ENCODE measurements at regions not wholly inside any gene's neighbourhood (a gene's known extent, or its start where the extent isn't known, plus 50 kb on each side); places are given as distances from the start of the nearest gene placed in this dataset.

DNA sequence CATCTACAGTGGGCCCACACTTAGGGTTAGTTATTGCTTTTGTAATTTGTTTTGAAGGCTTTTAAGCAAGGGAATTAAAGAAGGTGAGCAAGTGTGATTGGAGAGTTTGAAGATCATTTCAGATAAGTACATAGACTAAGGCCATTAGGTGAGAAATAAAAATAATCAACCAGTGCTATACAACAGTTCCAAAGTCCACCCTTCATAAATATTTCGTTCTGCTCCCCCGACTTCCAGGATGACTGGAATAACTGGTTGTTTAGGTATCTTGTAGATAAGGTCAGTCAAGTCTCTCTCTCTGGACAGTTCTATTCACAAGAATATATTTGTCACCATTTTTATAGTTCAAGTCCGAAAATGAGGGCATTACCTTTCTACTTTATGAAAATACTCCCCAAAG lies 98.0 kb upstream of the MBL2 start:
- no peaks in the 10 kb centered on the region for H3K4me1 ChIP-seq (ENCODE audit: low read depth)
- TF ChIP-seq CTCF (IDR thresholded peaks at IDR 0.05), result no peak
- ATAC-seq (no peak), DNase-seq (no peak)
- intact Hi-C loops (cut with DNase I, micrococcal nuclease), result no loop called here
- H3K36me3 ChIP-seq (ENCODE audit: low read depth), result no peaks in the 10 kb centered on the region
- H3K9me3 ChIP-seq, result no peaks in the 10 kb centered on the region
- H3K4me3 ChIP-seq, result no peak overlapping the region

DNA sequence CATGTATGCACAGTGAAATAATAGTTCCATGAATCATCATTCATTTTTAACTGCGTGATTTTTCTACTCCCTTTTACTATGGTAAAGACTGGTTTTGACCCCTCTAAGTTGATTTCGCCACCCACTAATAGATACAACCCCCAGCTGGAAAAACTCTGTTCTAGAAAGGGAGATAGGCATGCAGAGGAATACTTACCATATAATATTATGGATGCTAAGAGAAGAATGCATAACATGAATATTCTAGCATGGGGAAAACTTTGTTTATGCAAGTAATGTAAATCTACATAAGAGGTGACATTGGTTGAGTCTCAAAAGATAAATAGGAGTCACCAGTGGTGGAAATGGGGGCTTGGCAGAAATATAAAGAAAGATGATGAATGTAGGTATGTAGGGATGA lies 97.3 kb upstream of the MBL2 start:
- intact Hi-C loops (cut with DNase I, micrococcal nuclease), result no loop called here
- no peak for DNase-seq
- Histone ChIP-seq H3K4me1 (ENCODE audit: low read depth) (no peaks in the 10 kb centered on the region), H3K9me3 (no peaks in the 10 kb centered on the region), H3K4me3 (no peak overlapping the region), H3K36me3 (ENCODE audit: low read depth) (no peaks in the 10 kb centered on the region)
- no peak for ATAC-seq
- no peak for TF ChIP-seq CTCF (IDR thresholded peaks at IDR 0.05)

GRCh38 chr10:52865213-52865612 lies 92.6 kb upstream of the MBL2 start:
- DNase-seq, result no peak
- intact Hi-C loops (cut with DNase I, micrococcal nuclease), result no loop called here
- TF ChIP-seq CTCF (IDR thresholded peaks at IDR 0.05), result no peak
- H3K4me3 ChIP-seq, result no peak overlapping the region
- H3K9me3 ChIP-seq, result no peaks in the 10 kb centered on the region
- H3K36me3 ChIP-seq (ENCODE audit: low read depth), result no peaks in the 10 kb centered on the region
- ATAC-seq, result no peak
- no peaks in the 10 kb centered on the region for H3K4me1 ChIP-seq (ENCODE audit: low read depth)

GRCh38 chr10:52864201-52865106 lies 91.9 kb upstream of the MBL2 start:
- Histone ChIP-seq H3K4me3 (no peak overlapping the region), H3K4me1 (ENCODE audit: low read depth) (no peaks in the 10 kb centered on the region), H3K36me3 (ENCODE audit: low read depth) (no peaks in the 10 kb centered on the region), H3K9me3 (no peaks in the 10 kb centered on the region)
- ATAC-seq, result peak; percentile 22
- intact Hi-C loops (cut with DNase I, micrococcal nuclease), result no loop called here
- DNase-seq, result peak in 1 of 3 donors; percentile 4
- no peak for TF ChIP-seq CTCF (IDR thresholded peaks at IDR 0.05)

- no peak for DNase-seq
- ATAC-seq, result no peak
- intact Hi-C loops (cut with DNase I, micrococcal nuclease), result no loop called here
- Histone ChIP-seq H3K9me3 (no peaks in the 10 kb centered on the region), H3K4me3 (no peak overlapping the region), H3K4me1 (ENCODE audit: low read depth) (no peaks in the 10 kb centered on the region), H3K36me3 (ENCODE audit: low read depth) (no peaks in the 10 kb centered on the region)
- TF ChIP-seq CTCF (IDR thresholded peaks at IDR 0.05), result no peak
Observed at GRCh38 chr10:52858722-52859121, 86.1 kb upstream of the MBL2 start.

Data from mucosa of descending colon (tissue), 3 donors.